PC-3 (cell line): ENCODE measurements at regions not wholly inside any gene's neighbourhood (a gene's known extent, or its start where the extent isn't known, plus 50 kb on each side); places are given as distances from the start of the nearest gene placed in this dataset.

Experiments
- CTCF ChIP-seq: fragments of 300-600 bp; sonication (generic); conservative IDR thresholded peaks from 2 replicates; pipeline ENCODE4 v1.5.1; 2017; ENCODE audit warnings: antibody characterized with exemption, low read depth, mild to moderate bottlenecking, low read length
- EZH2phosphoT487 ChIP-seq: fragments of 300-600 bp; sonication (generic); IDR thresholded peaks from 2 replicates; pipeline ENCODE4 v1.6.1; 2018; ENCODE audit warnings: mild to moderate bottlenecking, antibody characterized with exemption, low read length, borderline replicate concordance

- TF ChIP-seq CTCF (no peak), EZH2phosphoT487 (no peak)
These were observed 82.5 kb upstream of the GTSF1L start for GRCh38 chr20:43809206-43809819.
